ENCODE measurements at regions not wholly inside any gene's neighbourhood (a gene's known extent, or its start where the extent isn't known, plus 50 kb on each side); places are given as distances from the start of the nearest gene placed in this dataset.

DNA sequence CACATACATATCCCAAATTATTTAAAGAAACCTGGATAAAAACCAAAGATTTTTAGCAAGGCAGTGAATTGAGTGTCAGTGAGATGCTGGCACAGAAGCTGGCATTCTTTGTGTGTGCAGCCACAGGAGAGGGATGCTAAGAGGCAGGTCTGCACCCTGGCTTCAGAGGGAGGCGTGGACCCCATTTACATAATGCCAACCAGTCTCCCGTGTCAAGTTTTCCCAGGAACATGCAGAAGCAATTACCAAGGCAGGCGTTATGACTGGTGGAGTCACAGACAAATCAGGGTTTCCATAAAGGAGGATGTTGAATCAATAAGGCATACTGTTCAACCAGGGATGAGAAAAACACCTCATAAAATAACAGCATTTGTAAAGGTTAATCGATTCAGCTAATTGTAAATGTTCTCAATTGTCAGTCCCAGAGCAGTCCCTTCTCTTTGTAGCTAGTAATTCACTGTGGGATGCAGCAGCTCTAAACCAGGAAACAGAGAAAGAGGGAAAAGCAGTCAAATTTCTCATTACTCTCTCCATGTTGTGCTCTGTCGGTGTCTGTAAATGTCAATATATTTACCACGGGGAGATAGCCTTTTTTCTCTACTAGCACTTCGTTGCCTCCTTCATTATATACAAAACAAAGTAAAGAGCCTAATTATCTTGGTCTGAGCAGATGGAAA lies 452.4 kb upstream of the GRAMD2B start:
- BruUV-seq (replicated peaks): no TSS peak
- Histone ChIP-seq H3K9me3 (ENCODE audit: low read length) (no peaks in the 10 kb centered on the region), H4K20me1 (ENCODE audit: insufficient read depth, low read length) (no peaks in the 10 kb centered on the region), H3K27me3 (ENCODE audit: control insufficient read depth in 1 of 2, insufficient read depth in 2 of 2, low read length in 2 of 2) (no peaks in the 10 kb centered on the region), H3K79me2 (ENCODE audit: insufficient read depth, low read length) (no peaks in the 10 kb centered on the region), H2AFZ (ENCODE audit: low read length) (no peak overlapping the region), H3K4me3 (replicated peaks in 1 of 3; ENCODE audit: insufficient read depth in 1 of 3, low read depth in 2 of 3, low read length in 3 of 3) (no peak overlapping the region), H3K36me3 (replicated peaks in 1 of 2; ENCODE audit: control insufficient read depth in 1 of 2, insufficient read depth in 2 of 2, low read length in 2 of 2) (no peaks in the 10 kb centered on the region), H3K4me1 (ENCODE audit: insufficient read depth, low read length) (no peaks in the 10 kb centered on the region), H3K9ac (ENCODE audit: insufficient read depth, low read depth, low read length) (no peak overlapping the region), H3K27ac (ENCODE audit: extremely low read length, insufficient read depth, low read length) (no peak overlapping the region), H3K4me2 (ENCODE audit: low read depth, low read length) (no peak overlapping the region)
- POLR2A ChIA-PET: no interaction called here
- TF ChIP-seq RFXAP (CRISPR knock-in tag; IDR thresholded peaks at IDR 0.05; ENCODE audit: borderline replicate concordance) (no peak), CC2D1A (CRISPR knock-in tag; IDR thresholded peaks at IDR 0.05) (no peak), IRF2 (CRISPR knock-in tag; IDR thresholded peaks at IDR 0.05) (no peak)
- intact Hi-C loops (cut with micrococcal nuclease; ENCODE audit: unreplicated experiment) (no loop called here), in situ Hi-C loops (cut with HindIII; ENCODE audit: extremely low pct_ligation_motif_present, low pct_unique_long_range_greater_than_20kb) (no loop called here)
- no peak for ATAC-seq
- WGBS (ENCODE audit: low lambda C conversion rate): 6% methylated on average over 7 of the region's 7 CpGs
- DNase-seq (ENCODE audit: low spot score): no peak
- CTCF ChIA-PET (ENCODE audit: low intra/inter-chr PET ratio, low total read pairs): no interaction called here
- FAIRE-seq: no peak

GRCh38 chr5:125972706-125973105 lies 450.5 kb upstream of the GRAMD2B start:
- FAIRE-seq (no peak), DNase-seq (ENCODE audit: low spot score) (no peak), ATAC-seq (no peak)
- no peaks in the 10 kb centered on the region for H3K79me2 ChIP-seq (ENCODE audit: insufficient read depth, low read length)
- no peaks in the 10 kb centered on the region for H3K4me1 ChIP-seq (ENCODE audit: insufficient read depth, low read length)
- ChIA-PET CTCF (ENCODE audit: low intra/inter-chr PET ratio, low total read pairs) (no interaction called here), POLR2A (no interaction called here)
- H3K4me2 ChIP-seq (ENCODE audit: low read depth, low read length): no peak overlapping the region
- BruUV-seq (replicated peaks): no TSS peak
- H2AFZ ChIP-seq (ENCODE audit: low read length): no peak overlapping the region
- 16% methylated on average over 3 of the region's 3 CpGs for WGBS (ENCODE audit: low lambda C conversion rate)
- no peaks in the 10 kb centered on the region for H3K9me3 ChIP-seq (ENCODE audit: low read length)
- H3K27ac ChIP-seq (ENCODE audit: extremely low read length, insufficient read depth, low read length): no peak overlapping the region
- no peaks in the 10 kb centered on the region for H4K20me1 ChIP-seq (ENCODE audit: insufficient read depth, low read length)
- in situ Hi-C loops (cut with HindIII; ENCODE audit: extremely low pct_ligation_motif_present, low pct_unique_long_range_greater_than_20kb): no loop called here
- no peaks in the 10 kb centered on the region for H3K36me3 ChIP-seq (replicated peaks in 1 of 2; ENCODE audit: control insufficient read depth in 1 of 2, insufficient read depth in 2 of 2, low read length in 2 of 2)
- intact Hi-C loops (cut with micrococcal nuclease; ENCODE audit: unreplicated experiment): no loop called here
- H3K4me3 ChIP-seq (replicated peaks in 1 of 3; ENCODE audit: insufficient read depth in 1 of 3, low read depth in 2 of 3, low read length in 3 of 3): no peak overlapping the region
- no peaks in the 10 kb centered on the region for H3K27me3 ChIP-seq (ENCODE audit: control insufficient read depth in 1 of 2, insufficient read depth in 2 of 2, low read length in 2 of 2)
- H3K9ac ChIP-seq (ENCODE audit: insufficient read depth, low read depth, low read length): no peak overlapping the region
- no peak for TF ChIP-seq ZNF318 (CRISPR knock-in tag; IDR thresholded peaks at IDR 0.05)
- TF ChIP-seq PITX1 (CRISPR knock-in tag; IDR thresholded peaks at IDR 0.05): no peak
- TF ChIP-seq SALL1 (CRISPR knock-in tag; IDR thresholded peaks at IDR 0.05): no peak
- TF ChIP-seq, protein P1, sequence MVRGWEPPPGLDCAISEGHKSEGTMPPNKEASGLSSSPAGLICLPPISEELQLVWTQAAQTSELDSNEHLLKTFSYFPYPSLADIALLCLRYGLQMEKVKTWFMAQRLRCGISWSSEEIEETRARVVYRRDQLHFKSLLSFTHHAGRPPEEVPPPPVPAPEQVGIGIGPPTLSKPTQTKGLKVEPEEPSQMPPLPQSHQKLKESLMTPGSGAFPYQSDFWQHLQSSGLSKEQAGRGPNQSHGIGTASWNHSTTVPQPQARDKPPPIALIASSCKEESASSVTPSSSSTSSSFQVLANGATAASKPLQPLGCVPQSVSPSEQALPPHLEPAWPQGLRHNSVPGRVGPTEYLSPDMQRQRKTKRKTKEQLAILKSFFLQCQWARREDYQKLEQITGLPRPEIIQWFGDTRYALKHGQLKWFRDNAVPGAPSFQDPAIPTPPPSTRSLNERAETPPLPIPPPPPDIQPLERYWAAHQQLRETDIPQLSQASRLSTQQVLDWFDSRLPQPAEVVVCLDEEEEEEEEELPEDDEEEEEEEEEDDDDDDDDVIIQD (CRISPR knock-in tag; IDR thresholded peaks at IDR 0.05; ENCODE audit: low read depth): no peak
- no peak for TF ChIP-seq ZNF629 (CRISPR knock-in tag; conservative IDR thresholded peaks at IDR 0.05)
- no peak for TF ChIP-seq RFXAP (CRISPR knock-in tag; IDR thresholded peaks at IDR 0.05; ENCODE audit: borderline replicate concordance)
- no peak for TF ChIP-seq MEIS2 (CRISPR knock-in tag; IDR thresholded peaks at IDR 0.05)
- no peak for TF ChIP-seq TBX3 (IDR thresholded peaks at IDR 0.05; ENCODE audit: borderline replicate concordance)

All from HepG2 (cell line).